ENCODE measurements at regions not wholly inside any gene's neighbourhood (a gene's known extent, or its start where the extent isn't known, plus 50 kb on each side); places are given as distances from the start of the nearest gene placed in this dataset.
"Not testable (repeated sequence)": the region's sequence is repeated elsewhere in the genome, so short reads cannot be mapped to it uniquely, and the experiment has no call there.

GRCh38 chr6:165127743-165128142, 181.7 kb downstream of the C6orf118 start:
- not testable (repeated sequence) for TF ChIP-seq NFRKB (IDR thresholded peaks at IDR 0.05); HDGF (IDR thresholded peaks at IDR 0.05; ENCODE audit: borderline replicate concordance); ARNT (IDR thresholded peaks at IDR 0.05); ZNF384 (IDR thresholded peaks at IDR 0.05); BHLHE40 (IDR thresholded peaks at IDR 0.05; ENCODE audit: borderline replicate concordance); PKNOX1 (IDR thresholded peaks at IDR 0.05); FOXM1 (IDR thresholded peaks at IDR 0.05; ENCODE audit: borderline replicate concordance); SP1 (IDR thresholded peaks at IDR 0.05); FOXK2 (IDR thresholded peaks at IDR 0.05); TARDBP (IDR thresholded peaks at IDR 0.05)

Data from HEK293T (cell line).